ENCODE measurements at regions not wholly inside any gene's neighbourhood (a gene's known extent, or its start where the extent isn't known, plus 50 kb on each side); places are given as distances from the start of the nearest gene placed in this dataset.
"Not testable (repeated sequence)": the region's sequence is repeated elsewhere in the genome, so short reads cannot be mapped to it uniquely, and the experiment has no call there.

GRCh38 chr11:14584035-14584363, 59.6 kb upstream of the PDE3B start:
- DNase-seq (ENCODE audit: low read depth): no peak
- no peak for TF ChIP-seq CTCF (conservative IDR thresholded peaks at IDR 0.05; ENCODE audit: low read depth, low read length)
- no peak overlapping the region for H3K4me3 ChIP-seq (ENCODE audit: low read length)

- no peak overlapping the region for H3K4me3 ChIP-seq (ENCODE audit: low read length)
- no peak for TF ChIP-seq CTCF (conservative IDR thresholded peaks at IDR 0.05; ENCODE audit: low read depth, low read length)
- DNase-seq (ENCODE audit: low read depth): no peak
Observed at GRCh38 chr11:14584595-14584994, 59.0 kb upstream of the PDE3B start.

GRCh38 chr11:14585438-14585837, 58.2 kb upstream of the PDE3B start:
- H3K4me3 ChIP-seq (ENCODE audit: low read length): no peak overlapping the region
- no peak for DNase-seq (ENCODE audit: low read depth)
- no peak for TF ChIP-seq CTCF (conservative IDR thresholded peaks at IDR 0.05; ENCODE audit: low read depth, low read length)

GRCh38 chr11:14587258-14587657, 56.3 kb upstream of the PDE3B start:
- no peak for TF ChIP-seq CTCF (conservative IDR thresholded peaks at IDR 0.05; ENCODE audit: low read depth, low read length)
- no peak overlapping the region for H3K4me3 ChIP-seq (ENCODE audit: low read length)
- no peak for DNase-seq (ENCODE audit: low read depth)

- H3K4me3 ChIP-seq (ENCODE audit: low read length): no peak overlapping the region
- TF ChIP-seq CTCF (conservative IDR thresholded peaks at IDR 0.05; ENCODE audit: low read depth, low read length): no peak
- no peak for DNase-seq (ENCODE audit: low read depth)
Observed at GRCh38 chr11:14588681-14589080, 54.9 kb upstream of the PDE3B start.

GRCh38 chr11:14589421-14589820, 54.2 kb upstream of the PDE3B start:
- DNase-seq (ENCODE audit: low read depth): no peak
- TF ChIP-seq CTCF (conservative IDR thresholded peaks at IDR 0.05; ENCODE audit: low read depth, low read length): no peak
- H3K4me3 ChIP-seq (ENCODE audit: low read length): no peak overlapping the region

GRCh38 chr11:14591046-14591445, 52.6 kb upstream of the PDE3B start:
- not testable (repeated sequence) for DNase-seq (ENCODE audit: low read depth); H3K4me3 ChIP-seq (ENCODE audit: low read length)

GRCh38 chr11:14593671-14594070, 49.9 kb upstream of the PDE3B start:
- TF ChIP-seq CTCF (conservative IDR thresholded peaks at IDR 0.05; ENCODE audit: low read depth, low read length): no peak
- DNase-seq (ENCODE audit: low read depth): no peak
- H3K4me3 ChIP-seq (ENCODE audit: low read length): no peak overlapping the region

Data from retinal pigment epithelial cell (primary cell).